Activated CD4-positive, alpha-beta memory T cell treated with anti-CD3 and anti-CD28 coated beads for 36 hours (primary cell): ENCODE measurements at regions not wholly inside any gene's neighbourhood (a gene's known extent, or its start where the extent isn't known, plus 50 kb on each side); places are given as distances from the start of the nearest gene placed in this dataset.

ENCODE experiments used
- CTCF ChIA-PET: fragments of 350-600 bp; sonication (Branson Sonifier 250); formaldehyde crosslinking; loops from one replicate; lab custom pipeline; 2021; ENCODE audit warnings: antibody characterized with exemption, inconsistent platforms; lab: Charles Lee
- POLR2A ChIA-PET: fragments of 350-600 bp; sonication (Branson Sonifier 250); formaldehyde crosslinking; loops from one replicate; lab custom pipeline; 2021; ENCODE audit warnings: antibody characterized with exemption; lab: Charles Lee
- DNase-seq: peaks from one replicate; pipeline ENCODE4 v3.0.0-alpha.2; 2020
- H3K27ac Mint-ChIP-seq: one replicate; pipeline ENCODE4 v1.8.0; 2021; ENCODE audit warnings: mixed read lengths
- H3K27me3 Mint-ChIP-seq: one replicate; pipeline ENCODE4 v1.8.0; 2021; ENCODE audit warnings: mixed read lengths
- H3K36me3 Mint-ChIP-seq: one replicate; pipeline ENCODE4 v1.8.0; 2021; ENCODE audit warnings: mixed read lengths
- H3K4me1 Mint-ChIP-seq: one replicate; pipeline ENCODE4 v1.8.0; 2021; ENCODE audit warnings: low read depth, mixed read lengths
- H3K4me3 Mint-ChIP-seq: one replicate; pipeline ENCODE4 v1.8.0; 2021; ENCODE audit warnings: mild to moderate bottlenecking, mixed read lengths
- H3K9me3 Mint-ChIP-seq: one replicate; pipeline ENCODE4 v1.8.0; 2021; ENCODE audit warnings: mixed read lengths
- intact Hi-C: fragments of 100-400 bp; cut with micrococcal nuclease; formaldehyde crosslinking; loops from one replicate; pipeline ENCODE4 v1.15.1; 2023

- ChIA-PET CTCF (no interaction called here), POLR2A (no interaction called here)
- H3K4me3 Mint-ChIP-seq, result no peak overlapping the region
- no peaks in the 10 kb centered on the region for H3K4me1 Mint-ChIP-seq
- H3K36me3 Mint-ChIP-seq, result no peaks in the 10 kb centered on the region
- no peak for DNase-seq
- no peaks in the 10 kb centered on the region for H3K9me3 Mint-ChIP-seq
- no peak overlapping the region for H3K27ac Mint-ChIP-seq
- intact Hi-C loops, result no loop called here
- H3K27me3 Mint-ChIP-seq, result no peaks in the 10 kb centered on the region
Measured at GRCh38 chr14:98564541-98564940, 707.5 kb downstream of the BCL11B start.

- H3K9me3 Mint-ChIP-seq, result peaks cover 12% of the 10 kb centered on the region
- POLR2A ChIA-PET, result no interaction called here
- no peak overlapping the region for H3K4me3 Mint-ChIP-seq
- intact Hi-C loops, result no loop called here
- DNase-seq, result no peak
- H3K36me3 Mint-ChIP-seq, result peaks cover 3% of the 10 kb centered on the region
- no peaks in the 10 kb centered on the region for H3K27me3 Mint-ChIP-seq
- H3K4me1 Mint-ChIP-seq, result no peaks in the 10 kb centered on the region
- H3K27ac Mint-ChIP-seq, result no peak overlapping the region
- CTCF ChIA-PET, result no interaction called here
Measured at GRCh38 chr14:98571104-98571503, 700.9 kb downstream of the BCL11B start.

GRCh38 chr14:98573082-98573481 is 698.9 kb downstream of the BCL11B start:
- Mint-ChIP-seq H3K4me1 (no peaks in the 10 kb centered on the region), H3K9me3 (peaks cover 12% of the 10 kb centered on the region), H3K27ac (no peak overlapping the region), H3K27me3 (no peaks in the 10 kb centered on the region), H3K36me3 (peaks cover 3% of the 10 kb centered on the region), H3K4me3 (no peak overlapping the region)
- intact Hi-C loops, result no loop called here
- CTCF ChIA-PET, result no interaction called here
- DNase-seq, result no peak
- POLR2A ChIA-PET, result no interaction called here

DNA sequence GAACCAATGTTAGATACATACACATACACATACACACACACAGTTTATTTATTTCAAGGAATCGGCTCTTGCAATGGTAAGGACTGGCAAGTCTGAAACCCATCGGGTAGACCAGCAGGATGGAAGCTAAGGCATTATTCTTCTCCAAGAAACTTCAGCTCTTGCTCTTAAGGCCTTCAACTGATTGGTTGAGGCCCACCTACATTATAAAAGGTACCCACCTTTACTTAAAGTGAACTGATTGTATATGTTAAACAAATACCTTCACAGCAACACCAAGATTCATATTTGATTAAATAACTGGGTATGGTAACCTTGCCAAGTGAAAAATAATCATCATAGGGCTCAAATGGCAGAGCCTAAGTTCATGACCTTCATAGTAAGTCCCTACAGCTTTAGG is 695.5 kb downstream of the BCL11B start:
- DNase-seq, result no peak
- no peaks in the 10 kb centered on the region for H3K27me3 Mint-ChIP-seq
- no peaks in the 10 kb centered on the region for H3K4me1 Mint-ChIP-seq
- POLR2A ChIA-PET, result no interaction called here
- H3K9me3 Mint-ChIP-seq, result peaks cover 10% of the 10 kb centered on the region
- H3K36me3 Mint-ChIP-seq, result no peaks in the 10 kb centered on the region
- H3K27ac Mint-ChIP-seq, result no peak overlapping the region
- CTCF ChIA-PET, result no interaction called here
- intact Hi-C loops, result no loop called here
- H3K4me3 Mint-ChIP-seq, result no peak overlapping the region

GRCh38 chr14:98578204-98578603 is 693.8 kb downstream of the BCL11B start:
- DNase-seq, result no peak
- Mint-ChIP-seq H3K9me3 (peaks cover 3% of the 10 kb centered on the region), H3K4me1 (no peaks in the 10 kb centered on the region), H3K4me3 (no peak overlapping the region), H3K36me3 (no peaks in the 10 kb centered on the region), H3K27me3 (peaks cover 4% of the 10 kb centered on the region), H3K27ac (no peak overlapping the region)
- intact Hi-C loops, result no loop called here
- POLR2A ChIA-PET, result no interaction called here
- CTCF ChIA-PET, result no interaction called here

DNA sequence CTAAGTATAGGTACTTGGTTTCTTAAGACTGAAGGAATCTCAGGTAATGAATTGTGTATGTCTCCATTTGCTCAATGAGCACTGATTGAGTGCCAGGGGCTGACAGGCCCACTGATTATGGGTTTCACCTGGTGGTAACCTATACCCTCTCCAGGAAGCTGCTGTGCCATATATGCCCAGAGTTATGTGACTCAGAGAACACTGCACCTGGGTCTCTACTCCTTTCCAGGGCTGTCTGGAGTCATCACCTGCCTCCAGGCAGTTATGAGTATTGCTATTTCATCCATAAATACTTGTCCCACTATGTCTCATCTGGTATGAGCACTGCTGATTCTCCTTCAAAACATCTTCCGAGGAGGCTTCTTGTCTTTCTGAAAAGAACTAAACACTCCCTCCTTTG is 692.9 kb downstream of the BCL11B start:
- CTCF ChIA-PET, result no interaction called here
- H3K9me3 Mint-ChIP-seq, result peaks cover 3% of the 10 kb centered on the region

GRCh38 chr14:98580131-98580678 is 691.8 kb downstream of the BCL11B start:
- Mint-ChIP-seq H3K4me3 (no peak overlapping the region), H3K27me3 (peaks cover 4% of the 10 kb centered on the region), H3K27ac (no peak overlapping the region), H3K9me3 (peaks cover 3% of the 10 kb centered on the region), H3K4me1 (no peaks in the 10 kb centered on the region), H3K36me3 (no peaks in the 10 kb centered on the region)
- DNase-seq, result no peak
- ChIA-PET POLR2A (no interaction called here), CTCF (no interaction called here)
- intact Hi-C loops, result no loop called here

More for the DNA sequence above, 692.9 kb downstream of the BCL11B start:
- intact Hi-C loops, result no loop called here
- H3K36me3 Mint-ChIP-seq, result no peaks in the 10 kb centered on the region
- H3K4me1 Mint-ChIP-seq, result no peaks in the 10 kb centered on the region
- no peak for DNase-seq
- no peak overlapping the region for H3K4me3 Mint-ChIP-seq
- POLR2A ChIA-PET, result no interaction called here
- peaks cover 4% of the 10 kb centered on the region for H3K27me3 Mint-ChIP-seq
- no peak overlapping the region for H3K27ac Mint-ChIP-seq

- Mint-ChIP-seq H3K27ac (no peak overlapping the region), H3K4me1 (no peaks in the 10 kb centered on the region), H3K4me3 (no peak overlapping the region), H3K9me3 (peaks cover 3% of the 10 kb centered on the region), H3K27me3 (peaks cover 4% of the 10 kb centered on the region), H3K36me3 (no peaks in the 10 kb centered on the region)
- intact Hi-C loops, result no loop called here
- CTCF ChIA-PET, result no interaction called here
- POLR2A ChIA-PET, result no interaction called here
- DNase-seq, result no peak
Measured at GRCh38 chr14:98582276-98582675, 689.7 kb downstream of the BCL11B start.

DNA sequence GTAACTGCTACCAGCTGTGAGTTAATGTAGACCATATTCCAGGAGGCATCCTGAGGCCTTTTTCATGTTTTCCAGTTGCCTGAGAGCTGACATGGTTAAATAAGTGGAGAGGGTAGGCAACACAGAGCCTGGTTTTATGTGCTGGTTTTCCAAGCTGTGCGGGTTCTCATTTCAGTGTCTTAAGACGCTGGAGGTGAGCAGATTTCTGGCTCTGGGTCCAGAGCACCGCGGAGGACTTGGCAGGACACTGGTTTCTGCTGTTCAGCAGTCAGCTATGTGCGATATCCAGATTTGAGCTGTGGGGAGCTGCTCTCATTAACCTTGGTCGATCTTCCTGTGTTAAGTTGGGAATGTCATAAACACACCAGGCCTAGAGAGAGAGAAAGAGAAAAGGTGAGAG is 680.8 kb downstream of the BCL11B start:
- ChIA-PET CTCF (no interaction called here), POLR2A (no interaction called here)
- intact Hi-C loops, result no loop called here
- H3K4me1 Mint-ChIP-seq, result no peaks in the 10 kb centered on the region
- H3K27me3 Mint-ChIP-seq, result no peaks in the 10 kb centered on the region
- DNase-seq, result no peak
- no peak overlapping the region for H3K4me3 Mint-ChIP-seq
- no peak overlapping the region for H3K27ac Mint-ChIP-seq
- no peaks in the 10 kb centered on the region for H3K36me3 Mint-ChIP-seq
- H3K9me3 Mint-ChIP-seq, result peaks cover 4% of the 10 kb centered on the region

- Mint-ChIP-seq H3K36me3 (peaks cover 7% of the 10 kb centered on the region), H3K27me3 (no peaks in the 10 kb centered on the region), H3K9me3 (peaks cover 17% of the 10 kb centered on the region), H3K4me1 (no peaks in the 10 kb centered on the region), H3K4me3 (no peak overlapping the region), H3K27ac (no peak overlapping the region)
- POLR2A ChIA-PET, result no interaction called here
- DNase-seq, result no peak
- CTCF ChIA-PET, result no interaction called here
- intact Hi-C loops, result no loop called here
Measured at GRCh38 chr14:98592611-98593170, 679.3 kb downstream of the BCL11B start.

DNA sequence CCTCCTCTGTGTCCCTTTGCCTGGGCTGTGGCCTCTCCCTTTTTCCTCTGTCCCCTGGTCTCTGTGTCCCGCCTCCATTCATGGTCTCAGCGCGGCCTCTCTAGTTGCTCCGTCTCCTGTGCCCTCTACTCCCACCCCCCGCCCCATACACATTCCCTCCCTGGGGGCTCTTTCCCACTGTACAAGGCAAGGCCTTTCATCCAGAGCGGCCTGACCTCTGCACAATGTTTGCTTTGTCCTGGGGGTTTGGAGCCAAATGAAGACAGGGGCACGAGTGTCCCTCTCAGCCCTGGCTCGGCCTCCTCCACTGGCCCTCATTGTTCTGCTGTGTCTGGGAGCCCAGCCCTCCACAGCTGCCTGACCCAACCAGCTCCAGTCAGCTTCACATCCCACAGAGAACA is 678.6 kb downstream of the BCL11B start:
- intact Hi-C loops, result no loop called here
- H3K27ac Mint-ChIP-seq, result no peak overlapping the region

DNA sequence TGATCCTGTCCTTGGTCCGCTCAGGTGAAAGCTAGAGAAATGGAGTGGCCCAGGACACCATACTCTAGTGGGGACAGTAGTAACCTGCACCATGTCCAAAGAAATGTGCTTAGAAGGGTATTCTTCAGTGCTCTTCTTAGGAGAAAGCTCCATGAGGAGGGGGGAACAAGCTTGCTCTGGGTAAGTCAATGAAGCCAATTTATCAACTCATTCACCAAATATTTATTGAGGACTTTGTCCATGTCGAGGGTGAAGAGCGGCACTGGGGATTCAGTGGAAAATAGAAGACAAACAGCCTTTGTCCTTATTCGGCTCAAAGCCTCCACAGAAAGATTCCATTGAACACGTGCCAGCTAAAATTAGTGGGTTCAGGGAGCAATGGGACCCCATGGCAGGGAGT is 677.8 kb downstream of the BCL11B start:
- Mint-ChIP-seq H3K9me3 (peaks cover 23% of the 10 kb centered on the region), H3K4me1 (no peaks in the 10 kb centered on the region), H3K36me3 (peaks cover 7% of the 10 kb centered on the region), H3K27ac (no peak overlapping the region), H3K4me3 (no peak overlapping the region), H3K27me3 (no peaks in the 10 kb centered on the region)
- ChIA-PET CTCF (no interaction called here), POLR2A (no interaction called here)
- intact Hi-C loops, result no loop called here
- no peak for DNase-seq

More for the DNA sequence above, 678.6 kb downstream of the BCL11B start:
- Mint-ChIP-seq H3K36me3 (peaks cover 7% of the 10 kb centered on the region), H3K27me3 (no peaks in the 10 kb centered on the region), H3K4me1 (no peaks in the 10 kb centered on the region), H3K9me3 (peaks cover 23% of the 10 kb centered on the region), H3K4me3 (no peak overlapping the region)
- POLR2A ChIA-PET, result no interaction called here
- DNase-seq, result no peak
- CTCF ChIA-PET, result no interaction called here

GRCh38 chr14:98598576-98598975 is 673.4 kb downstream of the BCL11B start:
- Mint-ChIP-seq H3K4me3 (no peak overlapping the region), H3K27me3 (no peaks in the 10 kb centered on the region), H3K4me1 (no peaks in the 10 kb centered on the region), H3K27ac (no peak overlapping the region), H3K36me3 (peaks cover 7% of the 10 kb centered on the region), H3K9me3 (peaks cover 23% of the 10 kb centered on the region)
- ChIA-PET CTCF (no interaction called here), POLR2A (no interaction called here)
- no peak for DNase-seq
- intact Hi-C loops, result no loop called here
